Keratinocyte (primary cell): ENCODE measurements at regions not wholly inside any gene's neighbourhood (a gene's known extent, or its start where the extent isn't known, plus 50 kb on each side); places are given as distances from the start of the nearest gene placed in this dataset.

ENCODE experiments used
- DNase-seq: peaks from one replicate; pipeline ENCODE4 v3.0.0-alpha.2; 2011; ENCODE audit warnings: low read depth, missing footprints, low spot score
- FAIRE-seq: peaks from 2 replicates; lab custom pipeline; 2011; peaks lifted over from hg19 to GRCh38; lab: Jason Lieb, UNC
- H2AFZ ChIP-seq: 2 replicates; pipeline ENCODE4 v1.6.0; 2012; ENCODE audit warnings: low read length, control low read depth, inconsistent platforms; ENCODE audit not compliant: control insufficient read depth
- H3K27ac ChIP-seq: 2 replicates; pipeline ENCODE4 v1.5.1; 2011; ENCODE audit warnings: low read length; ENCODE audit not compliant: control insufficient read depth, insufficient read depth
- H3K27me3 ChIP-seq: 3 replicates; pipeline ENCODE4 v1.6.0; 2011; ENCODE audit warnings: low read length; ENCODE audit not compliant: control insufficient read depth, insufficient read depth; ENCODE audit errors: extremely low read depth
- H3K36me3 ChIP-seq, 2 experiments: 2 replicates in 1 of 2; 3 replicates in 1 of 2; pipeline ENCODE4 v1.5.1; 2011; ENCODE audit warnings: low read length in 2 of 2, mild to moderate bottlenecking in 1 of 2; ENCODE audit not compliant: control insufficient read depth in 2 of 2, insufficient read depth in 2 of 2; ENCODE audit errors: extremely low read depth in 1 of 2
- H3K4me1 ChIP-seq: 3 replicates; pipeline ENCODE4 v1.5.1; 2011; ENCODE audit warnings: low read length; ENCODE audit not compliant: control insufficient read depth, insufficient read depth; ENCODE audit errors: extremely low read depth
- H3K4me2 ChIP-seq: 3 replicates; pipeline ENCODE4 v1.6.0; 2011; ENCODE audit warnings: low read depth, low read length; ENCODE audit not compliant: control insufficient read depth, insufficient read depth; ENCODE audit errors: extremely low read depth
- H3K4me3 ChIP-seq, 3 experiments: fragments of 200-600 bp in 1 of 3; sonication (generic) in 1 of 3; 2 replicates in 2 of 3; 3 replicates in 1 of 3; pipeline ENCODE4 v1.5.1; 2011 to 2016; ENCODE audit warnings: low read length in 3 of 3, mild to moderate bottlenecking in 3 of 3, control low read depth in 2 of 3, inconsistent platforms in 1 of 3, low read depth in 1 of 3, mixed read lengths in 1 of 3, mixed run types in 1 of 3, moderate library complexity in 1 of 3; ENCODE audit not compliant: control insufficient read depth in 2 of 3, insufficient read depth in 2 of 3; ENCODE audit errors: extremely low read depth in 1 of 3
- H3K79me2 ChIP-seq: 2 replicates; pipeline ENCODE4 v1.6.0; 2012; ENCODE audit warnings: low read length; ENCODE audit not compliant: control insufficient read depth, insufficient read depth
- H3K9ac ChIP-seq: 3 replicates; pipeline ENCODE4 v1.6.0; 2011; ENCODE audit warnings: low read length; ENCODE audit not compliant: control insufficient read depth, insufficient read depth; ENCODE audit errors: extremely low read depth
- H3K9me1 ChIP-seq: 3 replicates; pipeline ENCODE4 v1.6.0; 2011; ENCODE audit warnings: low read length; ENCODE audit not compliant: control insufficient read depth, insufficient read depth; ENCODE audit errors: extremely low read depth
- H3K9me3 ChIP-seq: 2 replicates; pipeline ENCODE4 v1.5.1; 2012; ENCODE audit warnings: low read depth, low read length; ENCODE audit not compliant: control insufficient read depth
- H4K20me1 ChIP-seq: 3 replicates; pipeline ENCODE4 v1.6.0; 2011; ENCODE audit warnings: low read length; ENCODE audit not compliant: control insufficient read depth, insufficient read depth; ENCODE audit errors: extremely low read depth
- EZH2 ChIP-seq: IDR thresholded peaks from one replicate; pipeline ENCODE4 v1.6.1; 2012; ENCODE audit warnings: inconsistent platforms, mild to moderate bottlenecking, low read length, moderate library complexity
- dilution Hi-C: fragments of 300-500 bp; cut with MboI; formaldehyde crosslinking; loops from one replicate; pipeline ENCODE4 v1.7.0; 2020; ENCODE audit warnings: low sequenced_read_pairs; ENCODE audit not compliant: extremely low pct_ligation_motif_present
- TF ChIP-seq, protein P1 (sequence below), 3 experiments: IDR thresholded peaks in 1 of 3; conservative IDR thresholded peaks in 1 of 3; optimal IDR thresholded peaks in 1 of 3; 2 replicates in 2 of 3; 3 replicates in 1 of 3; pipeline versions ENCODE3 to v1.5.1; 2011; ENCODE audit warnings: low read length in 3 of 3, mild to moderate bottlenecking in 3 of 3, moderate library complexity in 2 of 3, control low read depth in 1 of 3, inconsistent platforms in 1 of 3; ENCODE audit not compliant: insufficient read depth in 2 of 3; ENCODE audit errors: extremely low read depth in 1 of 3

DNA sequence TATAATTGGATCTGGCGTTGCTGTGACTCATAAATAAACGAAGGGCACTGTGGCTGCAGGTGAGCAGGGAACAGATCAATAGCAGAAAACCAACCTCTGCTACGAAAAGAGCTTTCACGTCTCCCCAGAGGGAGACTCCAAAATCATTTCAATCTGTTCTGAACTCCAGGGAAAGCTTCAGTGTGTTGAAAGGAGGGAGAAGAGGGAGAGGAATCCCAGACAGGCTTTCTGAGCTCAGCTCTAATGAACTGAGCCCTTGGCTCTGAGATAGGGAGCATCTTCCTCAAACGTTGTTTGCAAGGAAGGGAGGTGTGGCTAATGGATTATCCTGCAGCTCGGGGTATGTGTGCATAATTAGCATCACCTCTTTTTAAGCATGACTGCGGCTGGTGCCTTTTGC, 288.0 kb upstream of the IRX4 start:
- FAIRE-seq (no peak), DNase-seq (no peak)
- Histone ChIP-seq H2AFZ (no peak overlapping the region), H3K4me3 (no peak overlapping the region), H3K4me1 (no peaks in the 10 kb centered on the region), H3K9me1 (no peaks in the 10 kb centered on the region), H3K27me3 (peaks cover 13% of the 10 kb centered on the region), H3K4me2 (no peak overlapping the region), H3K27ac (no peak overlapping the region), H3K9ac (no peak overlapping the region), H3K79me2 (no peaks in the 10 kb centered on the region), H3K36me3 (no peaks in the 10 kb centered on the region), H4K20me1 (no peaks in the 10 kb centered on the region), H3K9me3 (no peaks in the 10 kb centered on the region)
- dilution Hi-C loops, result no loop called here
- TF ChIP-seq, protein P1, sequence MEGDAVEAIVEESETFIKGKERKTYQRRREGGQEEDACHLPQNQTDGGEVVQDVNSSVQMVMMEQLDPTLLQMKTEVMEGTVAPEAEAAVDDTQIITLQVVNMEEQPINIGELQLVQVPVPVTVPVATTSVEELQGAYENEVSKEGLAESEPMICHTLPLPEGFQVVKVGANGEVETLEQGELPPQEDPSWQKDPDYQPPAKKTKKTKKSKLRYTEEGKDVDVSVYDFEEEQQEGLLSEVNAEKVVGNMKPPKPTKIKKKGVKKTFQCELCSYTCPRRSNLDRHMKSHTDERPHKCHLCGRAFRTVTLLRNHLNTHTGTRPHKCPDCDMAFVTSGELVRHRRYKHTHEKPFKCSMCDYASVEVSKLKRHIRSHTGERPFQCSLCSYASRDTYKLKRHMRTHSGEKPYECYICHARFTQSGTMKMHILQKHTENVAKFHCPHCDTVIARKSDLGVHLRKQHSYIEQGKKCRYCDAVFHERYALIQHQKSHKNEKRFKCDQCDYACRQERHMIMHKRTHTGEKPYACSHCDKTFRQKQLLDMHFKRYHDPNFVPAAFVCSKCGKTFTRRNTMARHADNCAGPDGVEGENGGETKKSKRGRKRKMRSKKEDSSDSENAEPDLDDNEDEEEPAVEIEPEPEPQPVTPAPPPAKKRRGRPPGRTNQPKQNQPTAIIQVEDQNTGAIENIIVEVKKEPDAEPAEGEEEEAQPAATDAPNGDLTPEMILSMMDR (optimal IDR thresholded peaks at IDR 0.05 in 1 of 3, IDR thresholded peaks at IDR 0.05 in 1 of 3, conservative IDR thresholded peaks at IDR 0.05 in 1 of 3; ENCODE audit: extremely low read depth in 1 of 3, insufficient read depth in 2 of 3, low read length in 3 of 3), result no peak
- TF ChIP-seq EZH2, result no peak

DNA sequence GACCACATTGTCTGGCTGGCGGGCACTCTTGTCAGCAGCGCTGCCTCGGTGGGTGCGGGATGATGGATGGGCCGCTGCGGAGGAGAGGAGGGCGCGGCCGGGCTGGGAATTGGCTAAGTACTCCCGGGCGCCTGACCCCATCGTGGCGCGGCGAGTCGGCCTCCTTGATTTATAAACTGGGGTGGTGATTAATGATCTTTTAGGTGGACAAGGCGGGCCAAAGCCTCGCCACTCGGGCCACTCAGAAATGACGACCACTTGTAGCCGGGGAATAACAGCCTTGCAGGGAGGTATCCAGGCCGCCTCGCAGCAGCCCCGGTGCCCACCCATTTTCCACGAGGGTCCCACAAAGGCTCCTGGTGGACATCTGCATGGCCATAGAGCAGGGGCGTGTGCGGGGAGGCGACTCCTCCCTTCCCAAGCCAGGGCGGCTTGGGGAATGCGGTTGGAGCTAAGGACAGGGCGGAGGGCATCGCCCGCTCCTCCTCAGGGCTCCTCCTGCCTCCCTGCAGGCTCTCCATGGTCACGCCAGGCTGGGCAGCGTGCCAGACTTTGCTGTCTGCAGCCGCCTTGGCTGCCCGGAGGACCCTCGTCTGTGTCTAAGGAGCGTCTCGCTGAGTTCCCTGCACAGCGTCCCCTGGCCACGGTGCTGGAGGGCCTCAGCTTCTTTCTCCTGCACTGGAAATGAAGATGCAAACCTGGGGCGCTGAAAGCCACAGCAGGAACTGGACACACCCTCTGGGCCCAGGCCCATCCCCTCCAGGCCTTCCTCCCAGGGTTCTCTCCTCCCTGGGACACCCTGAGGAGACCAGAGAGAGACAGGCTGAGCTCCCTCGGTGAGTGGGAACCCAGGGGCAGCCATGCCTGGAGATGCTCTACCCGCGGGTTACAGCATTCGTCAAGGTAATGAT, 287.4 kb upstream of the IRX4 start:
- Histone ChIP-seq H2AFZ (no peak overlapping the region), H3K4me2 (no peak overlapping the region), H3K9ac (no peak overlapping the region), H3K27me3 (peaks cover 13% of the 10 kb centered on the region), H3K27ac (no peak overlapping the region), H3K9me3 (no peaks in the 10 kb centered on the region), H3K9me1 (no peaks in the 10 kb centered on the region), H3K4me1 (no peaks in the 10 kb centered on the region), H4K20me1 (no peaks in the 10 kb centered on the region), H3K36me3 (no peaks in the 10 kb centered on the region), H3K4me3 (no peak overlapping the region), H3K79me2 (no peaks in the 10 kb centered on the region)
- TF ChIP-seq, protein P1 (optimal IDR thresholded peaks at IDR 0.05 in 1 of 3, IDR thresholded peaks at IDR 0.05 in 1 of 3, conservative IDR thresholded peaks at IDR 0.05 in 1 of 3; ENCODE audit: extremely low read depth in 1 of 3, insufficient read depth in 2 of 3, low read length in 3 of 3), result no peak
- no peak for TF ChIP-seq EZH2
- FAIRE-seq, result no peak
- dilution Hi-C loops, result no loop called here
- DNase-seq, result no peak
